CD8-positive, alpha-beta memory T cell (primary cell): ENCODE measurements at regions not wholly inside any gene's neighbourhood (a gene's known extent, or its start where the extent isn't known, plus 50 kb on each side); places are given as distances from the start of the nearest gene placed in this dataset.

Experiments
- CTCF ChIA-PET: fragments of 350-600 bp; sonication (Branson Sonifier 250); formaldehyde crosslinking; loops from one replicate; lab custom pipeline; 2021; ENCODE audit warnings: antibody characterized with exemption; lab: Charles Lee
- POLR2A ChIA-PET: fragments of 350-600 bp; sonication (Branson Sonifier 250); formaldehyde crosslinking; loops from one replicate; lab custom pipeline; 2021; ENCODE audit warnings: antibody characterized with exemption; lab: Charles Lee
- DNase-seq, 5 donors: peaks; one replicate each; pipeline versions ENCODE4 v3.0.0 to v3.0.0-alpha.2; 2020 to 2022; ENCODE audit warnings: mixed read lengths in 1 of 5
- H3K27ac ChIP-seq: one replicate; pipeline ENCODE4 v1.7.0; 2013; ENCODE audit warnings: low read depth, mild to moderate bottlenecking, low read length, moderate library complexity
- H3K27me3 ChIP-seq: 2 replicates; pipeline ENCODE4 v1.7.0; 2013; ENCODE audit warnings: low read length, mild to moderate bottlenecking; ENCODE audit not compliant: insufficient read depth, poor library complexity, severe bottlenecking
- H3K36me3 ChIP-seq: 2 replicates; pipeline ENCODE4 v1.7.0; 2013; ENCODE audit warnings: mild to moderate bottlenecking, low read length, moderate library complexity; ENCODE audit not compliant: insufficient read depth
- H3K4me1 ChIP-seq: 2 replicates; pipeline ENCODE4 v1.7.0; 2013; ENCODE audit warnings: mild to moderate bottlenecking, low read length, moderate library complexity; ENCODE audit not compliant: insufficient read depth
- H3K4me3 ChIP-seq: 2 replicates; pipeline ENCODE4 v1.7.0; 2013; ENCODE audit warnings: mild to moderate bottlenecking, low read length
- H3K9me3 ChIP-seq: 2 replicates; pipeline ENCODE4 v1.7.0; 2013; ENCODE audit warnings: mild to moderate bottlenecking, low read length
- H3K27ac Mint-ChIP-seq, 8 donors: one replicate each; pipeline ENCODE4 v1.8.0; 2020 to 2021; ENCODE audit warnings: mixed read lengths in 8 of 8, mild to moderate bottlenecking in 6 of 8, inconsistent platforms in 3 of 8, moderate library complexity in 3 of 8
- H3K27me3 Mint-ChIP-seq, 2 donors: one replicate each; pipeline ENCODE4 v1.8.0; 2020 to 2021; ENCODE audit warnings: mixed read lengths in 2 of 2, mild to moderate bottlenecking in 1 of 2, moderate library complexity in 1 of 2
- H3K36me3 Mint-ChIP-seq, 3 donors: one replicate each; pipeline ENCODE4 v1.8.0; 2020 to 2021; ENCODE audit warnings: mixed read lengths in 3 of 3, inconsistent platforms in 1 of 3, mild to moderate bottlenecking in 1 of 3
- H3K4me1 Mint-ChIP-seq, 3 donors: one replicate each; pipeline ENCODE4 v1.8.0; 2020 to 2021; ENCODE audit warnings: mixed read lengths in 3 of 3, inconsistent platforms in 1 of 3, mild to moderate bottlenecking in 1 of 3
- H3K4me3 Mint-ChIP-seq, 7 donors: one replicate each; pipeline ENCODE4 v1.8.0; 2020 to 2021; ENCODE audit warnings: mixed read lengths in 7 of 7, mild to moderate bottlenecking in 6 of 7, moderate library complexity in 4 of 7, inconsistent platforms in 2 of 7
- H3K9me3 Mint-ChIP-seq, 5 donors: one replicate each; pipeline ENCODE4 v1.8.0; 2020 to 2022; ENCODE audit warnings: mixed read lengths in 5 of 5, mild to moderate bottlenecking in 3 of 5, moderate library complexity in 2 of 5, inconsistent platforms in 1 of 5

DNA sequence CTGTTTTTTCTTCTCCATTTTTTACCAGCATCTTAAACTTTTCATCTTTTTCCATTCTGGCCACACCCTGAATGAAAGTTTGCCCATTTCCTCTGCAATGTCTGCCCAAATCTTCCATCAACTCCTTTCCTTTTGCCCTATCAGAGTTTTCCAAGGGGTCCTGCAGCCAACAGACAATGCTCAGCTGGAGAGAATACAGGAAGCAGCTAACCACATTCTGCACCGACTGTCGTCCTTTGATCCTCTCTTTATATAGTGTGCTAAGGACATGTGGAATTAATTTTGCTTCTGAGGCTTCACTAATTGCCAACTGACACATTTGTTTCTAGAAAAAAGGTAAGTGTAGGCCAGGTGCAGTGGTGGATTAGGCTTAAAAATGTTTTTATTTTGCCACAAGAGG lies 50.5 kb upstream of the DLX2 start:
- no peak overlapping the region for H3K27ac ChIP-seq
- H3K4me1 ChIP-seq = peaks cover 5% of the 10 kb centered on the region
- Mint-ChIP-seq H3K9me3 (no peaks in the 10 kb centered on the region), H3K36me3 (peaks cover 0 to 3% (median 0%) of the 10 kb centered on the region in 3 donors), H3K4me3 (no peak overlapping the region), H3K27me3 (peaks cover 8 to 80% of the 10 kb centered on the region in 2 donors), H3K27ac (no peak overlapping the region), H3K4me1 (peaks cover 0 to 12% (median 5%) of the 10 kb centered on the region in 3 donors)
- H3K9me3 ChIP-seq = no peaks in the 10 kb centered on the region
- no peaks in the 10 kb centered on the region for H3K27me3 ChIP-seq
- no peak for DNase-seq
- no peaks in the 10 kb centered on the region for H3K36me3 ChIP-seq
- CTCF ChIA-PET = no interaction called here
- POLR2A ChIA-PET = no interaction called here
- no peak overlapping the region for H3K4me3 ChIP-seq

- H3K4me1 Mint-ChIP-seq = peaks cover 0 to 7% (median 5%) of the 10 kb centered on the region in 3 donors
- H3K36me3 Mint-ChIP-seq = peaks cover 0 to 3% (median 0%) of the 10 kb centered on the region in 3 donors
- no peaks in the 10 kb centered on the region for H3K9me3 Mint-ChIP-seq
- H3K27ac Mint-ChIP-seq = no peak overlapping the region
- Histone ChIP-seq H3K27me3 (no peaks in the 10 kb centered on the region), H3K27ac (no peak overlapping the region), H3K36me3 (no peaks in the 10 kb centered on the region), H3K4me3 (no peak overlapping the region), H3K4me1 (peaks cover 5% of the 10 kb centered on the region), H3K9me3 (no peaks in the 10 kb centered on the region)
- CTCF ChIA-PET = no interaction called here
- H3K27me3 Mint-ChIP-seq = peaks cover 10 to 78% of the 10 kb centered on the region in 2 donors
- POLR2A ChIA-PET = no interaction called here
- no peak for DNase-seq
- H3K4me3 Mint-ChIP-seq = no peak overlapping the region
Measured at GRCh38 chr2:172153757-172154156, 51.1 kb upstream of the DLX2 start.

DNA sequence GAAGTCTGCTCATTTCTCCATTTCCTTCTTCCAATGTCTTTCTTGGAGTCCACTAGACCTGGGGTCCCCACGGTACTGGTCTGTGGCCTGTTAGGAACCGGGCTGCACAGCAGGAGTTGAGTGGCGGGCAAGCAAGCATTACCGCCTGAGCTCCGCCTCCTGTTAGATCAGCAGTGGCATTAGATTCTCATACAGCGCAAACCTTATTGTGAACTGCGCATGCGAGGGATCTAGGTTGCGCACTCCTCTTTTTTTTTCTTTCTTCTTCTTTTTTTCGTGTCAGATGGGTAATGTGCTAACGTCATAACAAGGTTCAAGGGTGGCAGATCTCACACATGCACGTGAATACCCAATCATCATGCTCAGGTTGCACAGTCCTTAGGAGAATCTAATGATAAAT lies 53.1 kb upstream of the DLX2 start:
- Mint-ChIP-seq H3K27me3 (peaks cover 11 to 66% of the 10 kb centered on the region in 2 donors), H3K4me1 (peaks cover 0 to 7% (median 5%) of the 10 kb centered on the region in 3 donors), H3K27ac (no peak overlapping the region), H3K4me3 (no peak overlapping the region), H3K9me3 (peaks cover 0 to under 1% (median 0%) of the 10 kb centered on the region in 5 donors), H3K36me3 (peaks cover 0 to 3% (median 0%) of the 10 kb centered on the region in 3 donors)
- peaks cover 5% of the 10 kb centered on the region for H3K4me1 ChIP-seq
- no peak overlapping the region for H3K27ac ChIP-seq
- no peaks in the 10 kb centered on the region for H3K36me3 ChIP-seq
- no peaks in the 10 kb centered on the region for H3K27me3 ChIP-seq
- DNase-seq = no peak
- no peak overlapping the region for H3K4me3 ChIP-seq
- POLR2A ChIA-PET = no interaction called here
- H3K9me3 ChIP-seq = no peaks in the 10 kb centered on the region
- CTCF ChIA-PET = no interaction called here

DNA sequence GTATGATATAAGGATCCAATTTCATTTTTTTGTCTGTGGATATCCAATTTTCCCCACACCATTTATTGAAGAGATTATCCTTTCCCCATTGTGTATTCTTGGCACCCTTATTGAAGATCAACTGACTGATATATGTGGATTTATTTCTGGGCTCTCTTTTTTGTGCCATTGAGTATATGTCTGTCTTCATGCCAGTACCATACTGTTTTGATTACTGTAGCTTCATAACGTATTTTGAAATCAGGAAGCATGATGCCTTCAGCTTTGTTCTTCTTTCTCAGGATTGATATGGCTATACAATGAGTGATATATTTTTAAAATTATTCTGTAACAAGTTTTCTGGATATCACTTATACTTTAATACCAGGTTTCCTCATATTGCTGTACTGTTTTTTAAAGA lies 58.1 kb upstream of the DLX2 start:
- Mint-ChIP-seq H3K4me3 (no peak overlapping the region), H3K4me1 (no peaks in the 10 kb centered on the region), H3K9me3 (peaks cover 0 to 3% (median 0%) of the 10 kb centered on the region in 5 donors), H3K27me3 (peaks cover 7 to 39% of the 10 kb centered on the region in 2 donors), H3K27ac (no peak overlapping the region), H3K36me3 (peaks cover 0 to 3% (median 0%) of the 10 kb centered on the region in 3 donors)
- H3K27ac ChIP-seq = no peak overlapping the region
- POLR2A ChIA-PET = no interaction called here
- no peak for DNase-seq
- no peaks in the 10 kb centered on the region for H3K9me3 ChIP-seq
- CTCF ChIA-PET = no interaction called here
- no peaks in the 10 kb centered on the region for H3K27me3 ChIP-seq
- no peaks in the 10 kb centered on the region for H3K36me3 ChIP-seq
- no peaks in the 10 kb centered on the region for H3K4me1 ChIP-seq
- H3K4me3 ChIP-seq = no peak overlapping the region

- Mint-ChIP-seq H3K9me3 (peaks cover 0 to 3% (median 0%) of the 10 kb centered on the region in 5 donors), H3K27ac (no peak overlapping the region), H3K36me3 (peaks cover 0 to 3% (median 0%) of the 10 kb centered on the region in 3 donors), H3K4me3 (no peak overlapping the region), H3K4me1 (no peaks in the 10 kb centered on the region), H3K27me3 (peaks cover 7 to 32% of the 10 kb centered on the region in 2 donors)
- Histone ChIP-seq H3K27me3 (no peaks in the 10 kb centered on the region), H3K4me1 (no peaks in the 10 kb centered on the region), H3K4me3 (no peak overlapping the region), H3K27ac (no peak overlapping the region), H3K9me3 (no peaks in the 10 kb centered on the region), H3K36me3 (no peaks in the 10 kb centered on the region)
- POLR2A ChIA-PET = no interaction called here
- CTCF ChIA-PET = no interaction called here
- DNase-seq = no peak
Measured at GRCh38 chr2:172162225-172162733, 59.6 kb upstream of the DLX2 start.

- DNase-seq = no peak
- Mint-ChIP-seq H3K27me3 (peaks cover 7 to 27% of the 10 kb centered on the region in 2 donors), H3K9me3 (peaks cover 0 to 3% (median 0%) of the 10 kb centered on the region in 5 donors), H3K4me1 (no peaks in the 10 kb centered on the region), H3K27ac (no peak overlapping the region), H3K36me3 (no peaks in the 10 kb centered on the region), H3K4me3 (no peak overlapping the region)
- Histone ChIP-seq H3K4me3 (no peak overlapping the region), H3K36me3 (no peaks in the 10 kb centered on the region), H3K27me3 (no peaks in the 10 kb centered on the region), H3K4me1 (no peaks in the 10 kb centered on the region), H3K9me3 (no peaks in the 10 kb centered on the region), H3K27ac (no peak overlapping the region)
- ChIA-PET CTCF (no interaction called here), POLR2A (no interaction called here)
Measured at GRCh38 chr2:172162739-172163336, 60.1 kb upstream of the DLX2 start.

DNA sequence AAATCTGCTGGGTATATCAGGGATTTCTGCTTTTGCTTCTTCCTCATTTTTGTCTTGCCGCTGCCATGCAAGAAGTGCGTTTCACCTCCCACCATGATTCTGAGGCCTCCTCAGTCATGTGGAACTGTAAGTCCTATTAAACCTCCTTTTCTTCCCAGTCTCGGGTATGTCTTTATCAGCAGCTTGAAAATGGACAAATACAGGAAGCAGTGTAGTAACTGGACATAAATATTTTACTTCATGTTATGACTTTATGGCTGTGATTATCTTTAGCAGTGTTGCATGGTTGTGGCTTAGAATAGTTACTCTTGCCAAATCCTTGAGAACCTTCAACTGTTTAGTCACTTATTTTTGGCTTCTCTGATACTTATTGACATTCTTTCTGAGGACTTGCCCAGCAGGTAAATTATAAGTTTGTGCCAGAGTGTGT lies 66.2 kb upstream of the DLX2 start:
- Histone ChIP-seq H3K27ac (no peak overlapping the region), H3K4me3 (no peak overlapping the region), H3K4me1 (no peaks in the 10 kb centered on the region), H3K9me3 (no peaks in the 10 kb centered on the region), H3K36me3 (no peaks in the 10 kb centered on the region), H3K27me3 (no peaks in the 10 kb centered on the region)
- Mint-ChIP-seq H3K36me3 (no peaks in the 10 kb centered on the region), H3K27ac (no peak overlapping the region), H3K4me1 (peaks cover 5 to 11% (median 7%) of the 10 kb centered on the region in 3 donors), H3K4me3 (no peak overlapping the region), H3K9me3 (no peaks in the 10 kb centered on the region), H3K27me3 (peaks cover 8 to 27% of the 10 kb centered on the region in 2 donors)
- DNase-seq = no peak
- ChIA-PET POLR2A (no interaction called here), CTCF (no interaction called here)

- Histone ChIP-seq H3K9me3 (no peaks in the 10 kb centered on the region), H3K4me3 (no peak overlapping the region), H3K36me3 (no peaks in the 10 kb centered on the region), H3K27ac (no peak overlapping the region), H3K27me3 (no peaks in the 10 kb centered on the region), H3K4me1 (no peaks in the 10 kb centered on the region)
- H3K4me3 Mint-ChIP-seq = no peak overlapping the region
- peaks cover 8 to 25% of the 10 kb centered on the region in 2 donors for H3K27me3 Mint-ChIP-seq
- ChIA-PET POLR2A (no interaction called here), CTCF (no interaction called here)
- H3K9me3 Mint-ChIP-seq = no peaks in the 10 kb centered on the region
- no peak for DNase-seq
- no peak overlapping the region for H3K27ac Mint-ChIP-seq
- peaks cover 5 to 11% (median 7%) of the 10 kb centered on the region in 3 donors for H3K4me1 Mint-ChIP-seq
- H3K36me3 Mint-ChIP-seq = no peaks in the 10 kb centered on the region
Measured at GRCh38 chr2:172169611-172170010, 66.9 kb upstream of the DLX2 start.
